ENCODE measurements at regions not wholly inside any gene's neighbourhood (a gene's known extent, or its start where the extent isn't known, plus 50 kb on each side); places are given as distances from the start of the nearest gene placed in this dataset.

- peak; percentile 49 for DNase-seq (ENCODE audit: low read depth)
These were observed 112.0 kb downstream of the TMCO5A start for GRCh38 chr15:38046257-38047051.

- DNase-seq (ENCODE audit: low read depth): peak; percentile 78
These were observed 113.6 kb downstream of the TMCO5A start for GRCh38 chr15:38048001-38048455.

- no peak for DNase-seq (ENCODE audit: low read depth)
These were observed 115.5 kb downstream of the TMCO5A start for GRCh38 chr15:38049891-38050290.

GRCh38 chr15:38050529-38051448 is 116.3 kb downstream of the TMCO5A start:
- peak; percentile 93 for DNase-seq (ENCODE audit: low read depth)

GRCh38 chr15:38053205-38053604 is 118.8 kb downstream of the TMCO5A start:
- DNase-seq (ENCODE audit: low read depth): peak; percentile 52

GRCh38 chr15:38053776-38054175 is 119.3 kb downstream of the TMCO5A start:
- DNase-seq (ENCODE audit: low read depth): no peak

GRCh38 chr15:38054488-38054887 is 120.0 kb downstream of the TMCO5A start:
- DNase-seq (ENCODE audit: low read depth): peak; percentile 70

GRCh38 chr15:38058596-38059075 is 124.2 kb downstream of the TMCO5A start:
- DNase-seq (ENCODE audit: low read depth): peak; percentile 57

- DNase-seq (ENCODE audit: low read depth): no peak
These were observed 125.2 kb downstream of the TMCO5A start for GRCh38 chr15:38059665-38060064.

- DNase-seq (ENCODE audit: low read depth): no peak
These were observed 127.6 kb downstream of the TMCO5A start for GRCh38 chr15:38061856-38062649.

- DNase-seq (ENCODE audit: low read depth): no peak
These were observed 128.3 kb downstream of the TMCO5A start for GRCh38 chr15:38062696-38063095.

GRCh38 chr15:38065721-38066345 is 131.4 kb downstream of the TMCO5A start:
- no peak for DNase-seq (ENCODE audit: low read depth)

GRCh38 chr15:38066612-38067011 is 132.2 kb downstream of the TMCO5A start:
- DNase-seq (ENCODE audit: low read depth): no peak

- peak; percentile 78 for DNase-seq (ENCODE audit: low read depth)
These were observed 134.4 kb downstream of the TMCO5A start for GRCh38 chr15:38068626-38069391.

GRCh38 chr15:38069511-38070011 is 135.1 kb downstream of the TMCO5A start:
- DNase-seq (ENCODE audit: low read depth): peak; percentile 91

- DNase-seq (ENCODE audit: low read depth): no peak
These were observed 136.3 kb downstream of the TMCO5A start for GRCh38 chr15:38070778-38071177.

GRCh38 chr15:38071211-38071972 is 137.0 kb downstream of the TMCO5A start:
- no peak for DNase-seq (ENCODE audit: low read depth)

- no peak for DNase-seq (ENCODE audit: low read depth)
These were observed 137.5 kb downstream of the TMCO5A start for GRCh38 chr15:38072007-38072347.

- DNase-seq (ENCODE audit: low read depth): peak; percentile 72
These were observed 138.1 kb downstream of the TMCO5A start for GRCh38 chr15:38072348-38073177.

Data from renal cortical epithelial cell (primary cell).